ENCODE measurements at regions not wholly inside any gene's neighbourhood (a gene's known extent, or its start where the extent isn't known, plus 50 kb on each side); places are given as distances from the start of the nearest gene placed in this dataset.
"Not testable (repeated sequence)": the region's sequence is repeated elsewhere in the genome, so short reads cannot be mapped to it uniquely, and the experiment has no call there.

GRCh38 chr9:82436475-82436874 lies 447.9 kb downstream of the SPATA31D1 start:
- Histone ChIP-seq H3K9ac (ENCODE audit: low read depth, low read length) (no peak overlapping the region), H3K27ac (ENCODE audit: low read length) (no peak overlapping the region), H3K4me3 (ENCODE audit: low read depth in 1 of 2, low read length in 2 of 2) (no peak overlapping the region), H4K20me1 (ENCODE audit: insufficient read depth, low read length) (no peaks in the 10 kb centered on the region), H2AFZ (ENCODE audit: low read depth, low read length) (no peak overlapping the region), H3K9me3 (ENCODE audit: insufficient read depth, low read length, severe bottlenecking) (peaks cover 3% of the 10 kb centered on the region), H3K27me3 (ENCODE audit: insufficient read depth, low read length, poor library complexity) (no peaks in the 10 kb centered on the region), H3K36me3 (ENCODE audit: insufficient read depth, low read length) (no peaks in the 10 kb centered on the region), H3K4me1 (ENCODE audit: insufficient read depth, low read length) (no peaks in the 10 kb centered on the region), H3K79me2 (ENCODE audit: insufficient read depth, low read length) (no peaks in the 10 kb centered on the region), H3K4me2 (ENCODE audit: insufficient read depth, low read length) (no peak overlapping the region)
- no peak for TF ChIP-seq EZH2 (IDR thresholded peaks at IDR 0.05; ENCODE audit: borderline replicate concordance, low read depth, low read length, severe bottlenecking)
- TF ChIP-seq CTCF (IDR thresholded peaks at IDR 0.05; ENCODE audit: borderline replicate concordance, extremely low read depth, low read length, poor library complexity, severe bottlenecking), result no peak
- ATAC-seq (ENCODE audit: insufficient read depth, low read depth), result no peak
- no peak for DNase-seq

- not testable (repeated sequence) for H3K4me1 ChIP-seq (ENCODE audit: insufficient read depth, low read length); H3K9ac ChIP-seq (ENCODE audit: low read depth, low read length); H3K27ac ChIP-seq (ENCODE audit: low read length); H3K36me3 ChIP-seq (ENCODE audit: insufficient read depth, low read length); H3K4me3 ChIP-seq (ENCODE audit: low read depth in 1 of 2, low read length in 2 of 2); H3K27me3 ChIP-seq (ENCODE audit: insufficient read depth, low read length, poor library complexity); H3K4me2 ChIP-seq (ENCODE audit: insufficient read depth, low read length); H3K9me3 ChIP-seq (ENCODE audit: insufficient read depth, low read length, severe bottlenecking); ATAC-seq (ENCODE audit: insufficient read depth, low read depth); H4K20me1 ChIP-seq (ENCODE audit: insufficient read depth, low read length); H3K79me2 ChIP-seq (ENCODE audit: insufficient read depth, low read length); H2AFZ ChIP-seq (ENCODE audit: low read depth, low read length); DNase-seq
Measured at GRCh38 chr9:82437183-82437582, 448.6 kb downstream of the SPATA31D1 start.

GRCh38 chr9:82438581-82438980 lies 450.0 kb downstream of the SPATA31D1 start:
- no peaks in the 10 kb centered on the region for H4K20me1 ChIP-seq (ENCODE audit: insufficient read depth, low read length)
- H3K79me2 ChIP-seq (ENCODE audit: insufficient read depth, low read length), result no peaks in the 10 kb centered on the region
- H3K4me1 ChIP-seq (ENCODE audit: insufficient read depth, low read length), result no peaks in the 10 kb centered on the region
- H3K27me3 ChIP-seq (ENCODE audit: insufficient read depth, low read length, poor library complexity), result no peaks in the 10 kb centered on the region
- H3K9ac ChIP-seq (ENCODE audit: low read depth, low read length), result no peak overlapping the region
- H2AFZ ChIP-seq (ENCODE audit: low read depth, low read length), result no peak overlapping the region
- H3K27ac ChIP-seq (ENCODE audit: low read length), result no peak overlapping the region
- H3K4me2 ChIP-seq (ENCODE audit: insufficient read depth, low read length), result no peak overlapping the region
- ATAC-seq (ENCODE audit: insufficient read depth, low read depth), result no peak
- H3K36me3 ChIP-seq (ENCODE audit: insufficient read depth, low read length), result no peaks in the 10 kb centered on the region
- TF ChIP-seq CTCF (IDR thresholded peaks at IDR 0.05; ENCODE audit: borderline replicate concordance, extremely low read depth, low read length, poor library complexity, severe bottlenecking) (no peak), EZH2 (IDR thresholded peaks at IDR 0.05; ENCODE audit: borderline replicate concordance, low read depth, low read length, severe bottlenecking) (no peak)
- no peak overlapping the region for H3K4me3 ChIP-seq (ENCODE audit: low read depth in 1 of 2, low read length in 2 of 2)
- no peak for DNase-seq
- H3K9me3 ChIP-seq (ENCODE audit: insufficient read depth, low read length, severe bottlenecking), result peaks cover 3% of the 10 kb centered on the region

- no peak for ATAC-seq (ENCODE audit: insufficient read depth, low read depth)
- DNase-seq, result no peak
- H4K20me1 ChIP-seq (ENCODE audit: insufficient read depth, low read length), result no peaks in the 10 kb centered on the region
- H3K79me2 ChIP-seq (ENCODE audit: insufficient read depth, low read length), result no peaks in the 10 kb centered on the region
- H3K9me3 ChIP-seq (ENCODE audit: insufficient read depth, low read length, severe bottlenecking), result peaks cover 5% of the 10 kb centered on the region
- H3K4me2 ChIP-seq (ENCODE audit: insufficient read depth, low read length), result no peak overlapping the region
- no peaks in the 10 kb centered on the region for H3K36me3 ChIP-seq (ENCODE audit: insufficient read depth, low read length)
- TF ChIP-seq EZH2 (IDR thresholded peaks at IDR 0.05; ENCODE audit: borderline replicate concordance, low read depth, low read length, severe bottlenecking) (no peak), CTCF (IDR thresholded peaks at IDR 0.05; ENCODE audit: borderline replicate concordance, extremely low read depth, low read length, poor library complexity, severe bottlenecking) (no peak)
- no peaks in the 10 kb centered on the region for H3K27me3 ChIP-seq (ENCODE audit: insufficient read depth, low read length, poor library complexity)
- no peak overlapping the region for H2AFZ ChIP-seq (ENCODE audit: low read depth, low read length)
- H3K9ac ChIP-seq (ENCODE audit: low read depth, low read length), result no peak overlapping the region
- H3K27ac ChIP-seq (ENCODE audit: low read length), result no peak overlapping the region
- no peaks in the 10 kb centered on the region for H3K4me1 ChIP-seq (ENCODE audit: insufficient read depth, low read length)
- H3K4me3 ChIP-seq (ENCODE audit: low read depth in 1 of 2, low read length in 2 of 2), result no peak overlapping the region
Measured at GRCh38 chr9:82443312-82443711, 454.7 kb downstream of the SPATA31D1 start.
